Suprapubic skin (tissue), 4 donors: ENCODE measurements at regions not wholly inside any gene's neighbourhood (a gene's known extent, or its start where the extent isn't known, plus 50 kb on each side); places are given as distances from the start of the nearest gene placed in this dataset.
"Not testable (repeated sequence)": the region's sequence is repeated elsewhere in the genome, so short reads cannot be mapped to it uniquely, and the experiment has no call there.

Experiments used
- DNase-seq, 2 donors: peaks; one replicate each; pipeline ENCODE4 v3.0.0-alpha.2; 2019; ENCODE audit warnings: low spot score in 2 of 2
- H3K27ac ChIP-seq: fragments of 200-600 bp; sonication (generic); one replicate; pipeline ENCODE4 v1.5.1; 2019
- H3K27me3 ChIP-seq: fragments of 200-600 bp; sonication (generic); one replicate; pipeline ENCODE4 v1.5.1; 2019
- H3K36me3 ChIP-seq: fragments of 200-600 bp; sonication (generic); one replicate; pipeline ENCODE4 v1.5.1; 2019
- H3K4me1 ChIP-seq: fragments of 200-600 bp; sonication (generic); one replicate; pipeline ENCODE4 v1.5.1; 2019
- H3K4me3 ChIP-seq: fragments of 200-600 bp; sonication (generic); one replicate; pipeline ENCODE4 v1.5.1; 2019; ENCODE audit warnings: mild to moderate bottlenecking
- H3K9me3 ChIP-seq: fragments of 200-600 bp; sonication (generic); one replicate; pipeline ENCODE4 v1.5.1; 2019
- CTCF ChIP-seq, 2 donors: fragments of 200-600 bp in 1 of 2; fragments of 450-650 bp in 1 of 2; sonication (generic) in 1 of 2; IDR thresholded peaks; one replicate each; pipeline ENCODE4 v1.5.1; 2016 to 2019; ENCODE audit warnings: antibody characterized with exemption in 2 of 2, mild to moderate bottlenecking in 1 of 2, moderate library complexity in 1 of 2
- EP300 ChIP-seq: sonication (generic); formaldehyde crosslinking; IDR thresholded peaks from one replicate; pipeline ENCODE4 v1.6.1; 2017; ENCODE audit warnings: antibody characterized with exemption
- POLR2A ChIP-seq, 2 donors: fragments of 450-650 bp; IDR thresholded peaks; one replicate each; pipeline ENCODE4 v1.6.1; 2017; ENCODE audit warnings: antibody characterized with exemption in 2 of 2, mild to moderate bottlenecking in 2 of 2, moderate library complexity in 2 of 2
- POLR2AphosphoS5 ChIP-seq, 3 donors: sonication (generic); formaldehyde crosslinking; IDR thresholded peaks; one replicate each; pipeline ENCODE4 v1.6.1; 2017; ENCODE audit warnings: antibody characterized with exemption in 3 of 3
- WGBS: methylation state at CpG from one replicate; pipeline ENCODE4 v1.1.5; 2018; 5-methylcytosine and 5-hydroxymethylcytosine counted together

- TF ChIP-seq POLR2AphosphoS5 (IDR thresholded peaks at IDR 0.05) (no peak), POLR2A (IDR thresholded peaks at IDR 0.05) (no peak), CTCF (IDR thresholded peaks at IDR 0.05) (no peak), EP300 (no peak)
- DNase-seq, result no peak
- Histone ChIP-seq H3K27ac (no peak overlapping the region), H3K4me3 (no peak overlapping the region), H3K4me1 (no peaks in the 10 kb centered on the region), H3K9me3 (no peaks in the 10 kb centered on the region), H3K36me3 (no peaks in the 10 kb centered on the region), H3K27me3 (no peaks in the 10 kb centered on the region)
- 100% methylated on average over 3 of the region's 3 CpGs for WGBS
Measured at GRCh38 chr5:120173125-120173524, 291.0 kb upstream of the PRR16 start.

GRCh38 chr5:120174089-120174488, 290.0 kb upstream of the PRR16 start:
- H3K4me3 ChIP-seq, result no peak overlapping the region
- H3K36me3 ChIP-seq, result no peaks in the 10 kb centered on the region
- H3K4me1 ChIP-seq, result no peaks in the 10 kb centered on the region
- WGBS, result 80% methylated on average over 2 of the region's 2 CpGs
- H3K9me3 ChIP-seq, result no peaks in the 10 kb centered on the region
- H3K27ac ChIP-seq, result no peak overlapping the region
- no peaks in the 10 kb centered on the region for H3K27me3 ChIP-seq
- no peak for DNase-seq
- TF ChIP-seq POLR2A (IDR thresholded peaks at IDR 0.05), result no peak
- TF ChIP-seq POLR2AphosphoS5 (IDR thresholded peaks at IDR 0.05), result no peak

- H3K9me3 ChIP-seq, DNase-seq, H3K27ac ChIP-seq, H3K27me3 ChIP-seq, H3K36me3 ChIP-seq, H3K4me3 ChIP-seq, H3K4me1 ChIP-seq: not testable (repeated sequence)
- 98% methylated on average over 7 of the region's 10 CpGs for WGBS
Measured at GRCh38 chr5:120181238-120181637, 282.9 kb upstream of the PRR16 start.

- H3K36me3 ChIP-seq, DNase-seq, H3K4me1 ChIP-seq, H3K27me3 ChIP-seq, H3K27ac ChIP-seq, H3K9me3 ChIP-seq, H3K4me3 ChIP-seq: not testable (repeated sequence)
- 97% methylated on average over 2 of the region's 2 CpGs for WGBS
Measured at GRCh38 chr5:120194650-120195049, 269.4 kb upstream of the PRR16 start.

- Histone ChIP-seq H3K9me3 (no peaks in the 10 kb centered on the region), H3K27ac (no peak overlapping the region), H3K4me1 (no peaks in the 10 kb centered on the region), H3K36me3 (no peaks in the 10 kb centered on the region), H3K4me3 (no peak overlapping the region), H3K27me3 (no peaks in the 10 kb centered on the region)
- WGBS, result 30% methylated on average over 3 of the region's 3 CpGs
- DNase-seq, result no peak
- TF ChIP-seq POLR2AphosphoS5 (IDR thresholded peaks at IDR 0.05) (no peak), EP300 (no peak), CTCF (IDR thresholded peaks at IDR 0.05) (no peak), POLR2A (IDR thresholded peaks at IDR 0.05) (no peak)
Measured at GRCh38 chr5:120199559-120199958, 264.5 kb upstream of the PRR16 start.

- H3K9me3 ChIP-seq, result no peaks in the 10 kb centered on the region
- H3K27ac ChIP-seq, result no peak overlapping the region
- no peak for TF ChIP-seq POLR2A (IDR thresholded peaks at IDR 0.05)
- TF ChIP-seq CTCF (IDR thresholded peaks at IDR 0.05), result no peak
- no peak for TF ChIP-seq POLR2AphosphoS5 (IDR thresholded peaks at IDR 0.05)
- TF ChIP-seq EP300, result no peak
- no peaks in the 10 kb centered on the region for H3K4me1 ChIP-seq
- H3K27me3 ChIP-seq, result no peaks in the 10 kb centered on the region
- no peak overlapping the region for H3K4me3 ChIP-seq
- no peaks in the 10 kb centered on the region for H3K36me3 ChIP-seq
- DNase-seq, result no peak
Measured at GRCh38 chr5:120207129-120207528, 257.0 kb upstream of the PRR16 start.

GRCh38 chr5:120217001-120217400, 247.1 kb upstream of the PRR16 start:
- Histone ChIP-seq H3K27ac (no peak overlapping the region), H3K36me3 (no peaks in the 10 kb centered on the region), H3K4me1 (no peaks in the 10 kb centered on the region), H3K4me3 (no peak overlapping the region), H3K27me3 (no peaks in the 10 kb centered on the region), H3K9me3 (no peaks in the 10 kb centered on the region)
- WGBS, result 77% methylated on average over 2 of the region's 2 CpGs
- no peak for DNase-seq
- TF ChIP-seq POLR2A (IDR thresholded peaks at IDR 0.05) (no peak), POLR2AphosphoS5 (IDR thresholded peaks at IDR 0.05) (no peak), EP300 (no peak), CTCF (IDR thresholded peaks at IDR 0.05) (no peak)
